ENCODE measurements at regions not wholly inside any gene's neighbourhood (a gene's known extent, or its start where the extent isn't known, plus 50 kb on each side); places are given as distances from the start of the nearest gene placed in this dataset.

DNA sequence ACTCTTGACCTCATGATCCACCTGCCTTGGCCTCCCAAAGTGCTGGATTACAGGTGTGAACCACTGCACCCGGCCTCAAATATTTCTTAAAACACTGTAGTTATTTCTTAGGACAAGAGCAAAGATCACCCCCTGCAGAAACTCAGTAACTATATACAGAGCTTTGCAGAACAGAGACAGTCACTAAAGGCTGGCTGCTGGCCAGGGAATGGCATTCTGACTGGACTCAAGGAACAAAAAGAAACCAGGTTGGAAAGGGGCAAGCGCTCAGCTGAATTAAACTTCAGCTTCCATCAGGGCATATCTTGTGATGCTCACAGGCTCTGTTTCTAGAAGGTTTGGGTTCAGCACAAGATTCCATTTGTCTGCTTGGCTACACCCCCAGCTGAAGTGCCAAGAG lies 95.8 kb downstream of the ADAMTS15 start:
- Histone ChIP-seq H3K27ac (no peak overlapping the region), H3K27me3 (no peaks in the 10 kb centered on the region), H3K36me3 (no peaks in the 10 kb centered on the region), H3K4me3 (no peak overlapping the region), H3K4me1 (no peaks in the 10 kb centered on the region), H3K9me3 (no peaks in the 10 kb centered on the region)
- DNase-seq (ENCODE audit: low spot score in 2 of 2): no peak
- intact Hi-C loops (cut with DNase I): no loop called here
- TF ChIP-seq, protein P1, sequence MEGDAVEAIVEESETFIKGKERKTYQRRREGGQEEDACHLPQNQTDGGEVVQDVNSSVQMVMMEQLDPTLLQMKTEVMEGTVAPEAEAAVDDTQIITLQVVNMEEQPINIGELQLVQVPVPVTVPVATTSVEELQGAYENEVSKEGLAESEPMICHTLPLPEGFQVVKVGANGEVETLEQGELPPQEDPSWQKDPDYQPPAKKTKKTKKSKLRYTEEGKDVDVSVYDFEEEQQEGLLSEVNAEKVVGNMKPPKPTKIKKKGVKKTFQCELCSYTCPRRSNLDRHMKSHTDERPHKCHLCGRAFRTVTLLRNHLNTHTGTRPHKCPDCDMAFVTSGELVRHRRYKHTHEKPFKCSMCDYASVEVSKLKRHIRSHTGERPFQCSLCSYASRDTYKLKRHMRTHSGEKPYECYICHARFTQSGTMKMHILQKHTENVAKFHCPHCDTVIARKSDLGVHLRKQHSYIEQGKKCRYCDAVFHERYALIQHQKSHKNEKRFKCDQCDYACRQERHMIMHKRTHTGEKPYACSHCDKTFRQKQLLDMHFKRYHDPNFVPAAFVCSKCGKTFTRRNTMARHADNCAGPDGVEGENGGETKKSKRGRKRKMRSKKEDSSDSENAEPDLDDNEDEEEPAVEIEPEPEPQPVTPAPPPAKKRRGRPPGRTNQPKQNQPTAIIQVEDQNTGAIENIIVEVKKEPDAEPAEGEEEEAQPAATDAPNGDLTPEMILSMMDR (IDR thresholded peaks at IDR 0.05): no peak

DNA sequence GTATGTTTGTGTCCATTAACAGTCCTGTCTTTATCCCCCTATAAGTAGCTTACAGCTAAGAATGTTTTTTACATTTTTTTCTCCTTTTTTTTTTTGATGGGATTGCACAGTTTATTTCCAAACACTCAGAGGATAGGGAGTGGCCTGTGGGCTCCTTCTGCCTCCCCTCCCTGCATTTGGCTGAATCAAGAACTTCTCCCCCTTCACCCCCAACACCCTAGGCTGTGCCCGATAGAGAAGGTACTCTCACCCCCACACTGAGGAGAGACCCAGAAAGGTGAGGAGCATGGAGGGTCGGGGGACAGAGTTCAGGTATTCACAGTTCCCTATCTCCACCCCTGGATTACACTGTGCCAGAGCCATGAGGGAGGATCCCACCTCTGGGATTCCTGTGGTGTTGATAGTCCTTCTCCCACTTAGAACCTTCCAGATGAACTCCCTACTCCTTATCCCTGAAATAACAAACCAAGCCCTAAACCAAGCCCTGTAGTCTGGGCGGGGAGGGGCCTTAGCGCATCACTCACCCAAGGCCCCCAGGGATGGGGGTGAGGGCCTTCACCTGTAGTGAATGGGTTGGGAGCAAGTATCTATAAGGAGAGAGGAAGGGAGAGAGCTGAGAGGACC lies 97.1 kb downstream of the ADAMTS15 start:
- no peak for DNase-seq (ENCODE audit: low spot score in 2 of 2)
- H3K4me1 ChIP-seq: no peaks in the 10 kb centered on the region
- no peak overlapping the region for H3K4me3 ChIP-seq
- no peaks in the 10 kb centered on the region for H3K9me3 ChIP-seq
- H3K27ac ChIP-seq: no peak overlapping the region
- intact Hi-C loops (cut with DNase I): no loop called here
- H3K36me3 ChIP-seq: no peaks in the 10 kb centered on the region
- TF ChIP-seq, protein P1 (IDR thresholded peaks at IDR 0.05): no peak
- H3K27me3 ChIP-seq: no peaks in the 10 kb centered on the region

DNA sequence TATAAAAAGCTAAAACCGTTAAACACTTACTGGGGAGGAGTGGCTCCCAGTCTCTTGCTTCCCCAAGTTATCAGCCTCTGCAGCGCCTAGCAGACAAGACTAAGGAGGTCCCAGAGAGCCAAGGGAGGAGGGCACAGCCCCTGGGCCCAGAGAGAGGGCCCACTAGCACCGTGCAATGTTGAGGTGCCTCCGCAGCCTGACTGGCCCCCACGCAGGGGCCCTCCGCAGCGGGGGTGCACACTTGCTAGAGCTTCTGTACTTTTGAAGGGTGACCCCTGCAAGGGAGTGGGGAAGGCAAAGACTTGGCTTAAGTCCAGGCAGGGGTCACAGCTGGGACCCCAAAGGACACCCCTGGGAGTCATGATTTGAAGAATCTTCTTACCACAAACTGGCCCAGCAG lies 98.0 kb downstream of the ADAMTS15 start:
- TF ChIP-seq, protein P1 (IDR thresholded peaks at IDR 0.05): no peak
- H3K4me1 ChIP-seq: no peaks in the 10 kb centered on the region
- intact Hi-C loops (cut with DNase I): no loop called here
- no peaks in the 10 kb centered on the region for H3K36me3 ChIP-seq
- H3K4me3 ChIP-seq: no peak overlapping the region
- no peaks in the 10 kb centered on the region for H3K9me3 ChIP-seq
- no peaks in the 10 kb centered on the region for H3K27me3 ChIP-seq
- H3K27ac ChIP-seq: no peak overlapping the region
- no peak for DNase-seq (ENCODE audit: low spot score in 2 of 2)

DNA sequence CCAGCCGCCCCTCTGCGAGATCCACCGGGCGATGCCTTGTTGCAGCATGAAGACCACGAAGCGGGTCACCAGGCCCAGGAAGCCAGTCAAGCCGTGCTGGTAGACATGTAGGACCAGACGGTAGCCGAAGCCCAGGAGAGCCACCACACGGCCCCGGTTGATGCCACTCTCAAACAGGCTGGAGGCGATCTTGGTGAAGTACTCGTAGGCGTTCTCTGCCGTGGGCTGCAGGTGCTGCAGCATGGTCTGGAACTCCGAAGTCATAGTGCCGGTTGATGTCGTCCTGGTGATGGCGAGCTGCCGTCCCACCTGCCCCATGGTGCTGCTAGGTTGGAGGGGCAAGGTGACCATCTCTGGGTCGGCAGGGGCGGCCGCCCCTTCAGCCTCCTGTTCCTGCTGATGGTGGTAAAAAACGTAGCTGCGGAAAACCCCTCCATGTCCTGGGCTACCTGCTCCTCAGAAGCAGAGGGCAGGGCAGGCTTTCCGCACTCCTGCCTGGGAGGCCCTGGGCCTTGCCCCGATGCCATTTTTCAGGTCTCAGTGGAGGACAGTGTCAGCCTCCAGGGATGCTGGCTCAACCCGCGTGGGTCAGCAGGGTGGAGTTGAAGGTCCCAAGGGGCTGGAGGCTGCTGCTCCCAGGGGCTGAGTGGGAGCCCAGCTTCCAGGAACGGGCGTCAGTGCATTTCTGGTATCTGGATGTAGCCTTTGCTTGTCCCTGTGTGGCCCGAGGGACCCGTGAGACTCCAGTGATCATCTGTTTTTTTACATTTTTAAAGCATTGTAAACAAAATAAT lies 98.7 kb downstream of the ADAMTS15 start:
- H3K27me3 ChIP-seq: no peaks in the 10 kb centered on the region
- H3K4me3 ChIP-seq: no peak overlapping the region
- H3K9me3 ChIP-seq: no peaks in the 10 kb centered on the region
- H3K4me1 ChIP-seq: no peaks in the 10 kb centered on the region
- no peak overlapping the region for H3K27ac ChIP-seq
- TF ChIP-seq, protein P1 (IDR thresholded peaks at IDR 0.05): no peak
- H3K36me3 ChIP-seq: no peaks in the 10 kb centered on the region
- intact Hi-C loops (cut with DNase I): no loop called here
- no peak for DNase-seq (ENCODE audit: low spot score in 2 of 2)

DNA sequence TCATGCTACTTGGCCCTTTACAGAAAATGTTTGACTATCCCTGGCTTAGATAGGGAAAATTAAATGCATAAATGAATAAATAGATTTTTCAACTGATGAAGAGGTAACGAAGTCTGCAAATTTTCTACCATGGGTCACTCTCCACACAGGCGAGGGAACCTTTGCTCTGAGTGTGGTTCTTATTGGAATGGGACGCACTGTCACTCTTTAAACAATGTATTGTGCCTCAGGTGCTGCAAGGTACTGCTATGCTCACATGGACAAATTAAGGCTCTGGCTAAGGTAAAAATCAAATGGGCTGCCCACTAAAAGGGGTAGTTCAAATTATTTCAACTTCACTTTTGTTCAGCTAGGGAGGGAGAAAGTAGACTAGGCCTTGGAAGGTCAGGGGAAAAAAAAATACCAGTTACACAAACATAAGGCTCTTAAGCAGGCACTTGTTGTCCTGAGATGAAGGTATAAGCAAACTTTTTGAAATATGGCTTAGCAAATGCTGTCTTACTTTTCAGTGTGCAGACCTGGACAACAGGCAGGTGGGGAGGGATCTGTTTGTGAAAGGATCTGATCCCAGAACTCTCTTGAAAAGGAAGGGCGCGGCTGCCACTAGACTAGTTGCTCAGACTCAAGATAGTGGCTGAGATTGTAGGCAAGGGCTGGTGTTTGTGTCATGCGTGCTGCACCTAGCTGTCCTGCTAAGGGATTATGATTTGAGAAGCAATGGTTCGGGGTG lies 99.5 kb downstream of the ADAMTS15 start:
- no peak for DNase-seq (ENCODE audit: low spot score in 2 of 2)
- Histone ChIP-seq H3K9me3 (no peaks in the 10 kb centered on the region), H3K4me1 (no peaks in the 10 kb centered on the region), H3K36me3 (no peaks in the 10 kb centered on the region), H3K4me3 (no peak overlapping the region), H3K27ac (no peak overlapping the region), H3K27me3 (no peaks in the 10 kb centered on the region)
- intact Hi-C loops (cut with DNase I): no loop called here
- TF ChIP-seq, protein P1 (IDR thresholded peaks at IDR 0.05): no peak
